Smooth muscle cell (in vitro differentiated cells): ENCODE measurements at regions not wholly inside any gene's neighbourhood (a gene's known extent, or its start where the extent isn't known, plus 50 kb on each side); places are given as distances from the start of the nearest gene placed in this dataset.
A peak's percentile ranks its signal among the peaks of the same experiment; 100 is the strongest.
"Not testable (repeated sequence)": the region's sequence is repeated elsewhere in the genome, so short reads cannot be mapped to it uniquely, and the experiment has no call there.

ENCODE experiments used
- DNase-seq: peaks from one replicate; lab custom pipeline; 2025; ENCODE audit not compliant: unreplicated experiment; lab: John Stamatoyannopoulos, UW
- H2AFZ ChIP-seq: fragments of 200-600 bp; sonication (generic); 2 replicates; pipeline ENCODE4 v1.6.0; 2016; ENCODE audit warnings: antibody characterized with exemption, low read depth, mild to moderate bottlenecking
- H3F3A ChIP-seq: fragments of 200-600 bp; sonication (generic); 2 replicates; pipeline ENCODE4 v1.6.0; 2017; ENCODE audit warnings: antibody characterized with exemption, low read depth
- H3K27ac ChIP-seq: fragments of 200-600 bp; sonication (generic); 2 replicates; pipeline ENCODE4 v1.5.1; 2016; ENCODE audit warnings: low read depth, mild to moderate bottlenecking
- H3K27me3 ChIP-seq: fragments of 200-600 bp; sonication (generic); 2 replicates; pipeline ENCODE4 v1.6.1; 2016; ENCODE audit warnings: low read depth, mild to moderate bottlenecking
- H3K36me3 ChIP-seq: fragments of 200-600 bp; sonication (generic); 2 replicates; pipeline ENCODE4 v1.5.1; 2016; ENCODE audit warnings: low read depth
- H3K4me1 ChIP-seq: fragments of 200-600 bp; sonication (generic); 2 replicates; pipeline ENCODE4 v1.5.1; 2016; ENCODE audit warnings: low read depth
- H3K4me2 ChIP-seq: fragments of 200-600 bp; sonication (generic); 2 replicates; pipeline ENCODE4 v1.6.0; 2016; ENCODE audit warnings: mild to moderate bottlenecking
- H3K4me3 ChIP-seq: fragments of 200-600 bp; sonication (generic); 2 replicates; pipeline ENCODE4 v1.5.1; 2016; ENCODE audit warnings: mild to moderate bottlenecking
- H3K79me2 ChIP-seq: fragments of 200-600 bp; sonication (generic); 2 replicates; pipeline ENCODE4 v1.6.0; 2016; ENCODE audit warnings: low read depth, mild to moderate bottlenecking
- H3K9ac ChIP-seq: fragments of 200-600 bp; sonication (generic); 2 replicates; pipeline ENCODE4 v1.6.0; 2016; ENCODE audit warnings: low read depth
- H3K9me3 ChIP-seq: fragments of 200-600 bp; sonication (generic); replicated peaks from 2 replicates; pipeline ENCODE4 v1.5.1; 2016; ENCODE audit warnings: low read depth
- H4K20me1 ChIP-seq: fragments of 200-600 bp; sonication (generic); 2 replicates; pipeline ENCODE4 v1.6.0; 2016; ENCODE audit warnings: low read depth
- WGBS: methylation state at CpG from one replicate; pipeline ENCODE4 v1.1.7; 2016; ENCODE audit warnings: low lambda C conversion rate; 5-methylcytosine and 5-hydroxymethylcytosine counted together

DNA sequence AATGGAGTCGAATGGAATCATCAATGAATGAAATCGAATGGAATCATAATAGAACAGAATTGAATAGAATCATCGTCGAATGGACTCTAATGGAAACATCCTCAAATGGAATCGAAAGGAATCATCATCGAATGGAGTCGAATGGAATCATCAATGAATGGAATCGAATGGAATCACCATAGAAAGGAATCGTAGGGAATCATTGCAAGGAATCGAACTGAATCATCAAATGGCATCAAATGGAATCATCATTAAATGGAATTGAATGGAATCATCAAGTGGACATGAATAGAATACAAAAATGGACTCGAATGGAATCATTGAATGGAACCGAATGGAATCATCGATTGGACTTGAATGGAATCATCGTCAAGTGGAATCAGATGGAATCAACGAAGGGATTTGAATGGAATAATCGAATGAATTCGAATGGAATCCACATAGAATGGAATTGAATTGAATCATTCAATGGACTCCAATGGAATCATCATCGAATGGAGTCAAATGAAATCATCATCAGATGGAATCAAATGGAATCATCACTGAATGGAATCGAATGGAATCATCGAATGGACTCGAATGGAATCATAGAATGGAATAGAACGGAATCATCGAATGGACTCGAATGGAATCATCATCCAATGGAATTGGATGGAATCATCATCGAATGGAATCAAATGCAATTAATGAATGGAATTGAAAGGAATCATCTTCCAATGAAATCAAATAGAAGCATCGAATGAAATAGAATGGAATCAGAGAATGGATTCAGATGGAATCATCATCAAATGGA is 228.1 kb downstream of the SHCBP1 start:
- not testable (repeated sequence) for DNase-seq, H3K36me3 ChIP-seq, H3K4me2 ChIP-seq, H3K9ac ChIP-seq, H3K4me1 ChIP-seq, H3K27me3 ChIP-seq, H3F3A ChIP-seq, H2AFZ ChIP-seq, H3K4me3 ChIP-seq, H3K27ac ChIP-seq, H3K79me2 ChIP-seq, H4K20me1 ChIP-seq
- WGBS = 82% methylated on average over 26 of the region's 26 CpGs
- H3K9me3 ChIP-seq = peaks cover 12% of the 10 kb centered on the region

DNA sequence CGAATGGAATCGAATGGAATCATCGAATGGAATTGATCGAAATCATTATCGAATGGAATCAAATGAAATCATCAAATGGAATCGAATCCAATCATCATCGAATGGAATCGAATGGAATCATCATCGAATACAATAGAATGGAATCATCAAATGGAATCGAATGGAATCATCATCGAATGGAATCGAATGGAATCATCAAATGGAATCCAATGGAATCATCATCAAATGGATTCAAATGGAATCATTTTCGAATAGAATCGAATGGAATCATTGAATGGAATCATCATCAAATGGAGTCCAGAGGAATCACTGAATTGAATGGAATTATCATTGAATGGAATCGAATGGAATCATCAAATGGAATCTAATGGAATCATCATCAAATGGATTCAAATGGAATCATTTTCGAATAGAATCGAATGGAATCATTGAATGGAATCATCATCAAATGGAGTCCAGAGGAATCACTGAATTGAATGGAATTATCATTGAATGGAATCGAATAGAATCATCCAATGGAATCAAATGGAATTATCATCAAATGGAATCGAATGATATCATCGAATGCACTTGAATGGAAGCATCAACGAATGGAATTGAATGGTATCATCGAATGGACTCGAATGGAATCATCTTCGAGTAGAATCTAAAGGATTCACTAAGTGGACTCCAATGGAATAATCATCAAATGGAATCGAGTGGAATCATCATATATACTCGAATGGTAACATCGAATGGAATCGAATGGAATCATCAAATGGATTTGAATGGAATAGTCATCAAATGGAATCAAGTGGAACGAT is 230.3 kb downstream of the SHCBP1 start:
- not testable (repeated sequence) for H3K27me3 ChIP-seq, H3K4me3 ChIP-seq, DNase-seq, H3K4me2 ChIP-seq, H3K9ac ChIP-seq, H3K4me1 ChIP-seq, H3K36me3 ChIP-seq, H3K27ac ChIP-seq, H2AFZ ChIP-seq, H3K79me2 ChIP-seq, H4K20me1 ChIP-seq, H3F3A ChIP-seq
- 79% methylated on average over 29 of the region's 29 CpGs for WGBS
- peaks cover 21% of the 10 kb centered on the region for H3K9me3 ChIP-seq

- H3K27ac ChIP-seq, H3K36me3 ChIP-seq, H3K79me2 ChIP-seq, H3K27me3 ChIP-seq, H4K20me1 ChIP-seq, H3K4me2 ChIP-seq, H3F3A ChIP-seq, H3K4me1 ChIP-seq, H2AFZ ChIP-seq, H3K9ac ChIP-seq, DNase-seq: not testable (repeated sequence)
- WGBS = 80% methylated on average over 20 of the region's 20 CpGs
- Histone ChIP-seq H3K4me3 (peak overlapping the region; percentile 0), H3K9me3 (peaks cover 15% of the 10 kb centered on the region)
Measured at GRCh38 chr16:46389561-46390041, 231.6 kb downstream of the SHCBP1 start.

DNA sequence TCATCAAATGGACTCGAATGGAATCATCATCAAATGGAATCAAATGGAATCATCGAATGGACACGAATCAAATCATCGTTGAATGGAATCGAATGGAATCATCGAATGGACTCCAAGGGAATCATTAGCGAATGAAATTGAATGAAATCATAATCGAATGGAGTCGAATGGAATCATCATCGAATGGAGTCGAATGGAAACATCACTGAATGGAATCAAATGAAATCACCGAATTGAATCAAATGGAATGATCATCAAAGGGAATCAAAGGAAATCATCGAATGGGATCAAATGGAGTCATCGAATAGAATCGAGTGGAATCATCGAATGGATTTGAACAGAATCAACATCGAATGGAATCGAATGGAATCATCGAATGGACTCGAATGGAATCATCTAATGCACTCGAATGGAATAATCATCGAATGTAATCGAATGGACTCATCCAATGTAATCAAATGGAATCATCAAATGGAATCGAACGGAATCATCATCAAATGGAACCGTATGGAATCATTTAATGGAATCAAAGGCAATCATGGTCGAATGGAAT is 232.2 kb downstream of the SHCBP1 start:
- H3K4me2 ChIP-seq, H4K20me1 ChIP-seq, DNase-seq, H2AFZ ChIP-seq, H3K4me3 ChIP-seq, H3K27ac ChIP-seq, H3K9ac ChIP-seq, H3F3A ChIP-seq, H3K36me3 ChIP-seq, H3K79me2 ChIP-seq, H3K4me1 ChIP-seq, H3K27me3 ChIP-seq: not testable (repeated sequence)
- 83% methylated on average over 27 of the region's 27 CpGs for WGBS
- H3K9me3 ChIP-seq = peaks cover 18% of the 10 kb centered on the region

- not testable (repeated sequence) for H3K36me3 ChIP-seq, H3K4me2 ChIP-seq, H3K4me1 ChIP-seq, H3K27ac ChIP-seq, H3K27me3 ChIP-seq, H3K9ac ChIP-seq, H3K4me3 ChIP-seq, H3K79me2 ChIP-seq, H4K20me1 ChIP-seq, H2AFZ ChIP-seq, DNase-seq, H3F3A ChIP-seq
- WGBS = 85% methylated on average over 16 of the region's 16 CpGs
- peaks cover 18% of the 10 kb centered on the region for H3K9me3 ChIP-seq
Measured at GRCh38 chr16:46388354-46388753, 232.8 kb downstream of the SHCBP1 start.

DNA sequence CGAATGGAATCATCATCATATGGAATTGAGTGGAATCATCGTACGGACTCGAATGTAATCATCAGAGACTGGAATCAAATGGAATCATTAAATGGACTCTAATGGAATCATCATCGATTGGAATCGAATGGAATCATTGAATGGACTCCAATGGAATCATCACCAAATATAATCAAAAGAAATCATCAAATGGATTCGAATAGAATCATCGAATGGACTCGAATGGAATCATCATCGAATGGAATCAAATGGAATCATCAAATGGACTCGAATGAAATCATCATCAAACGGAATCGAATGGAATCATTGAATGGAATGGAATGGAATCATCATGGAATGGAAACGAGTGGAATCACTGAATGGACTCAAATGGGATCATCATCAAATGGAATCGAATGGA is 233.5 kb downstream of the SHCBP1 start:
- not testable (repeated sequence) for H3K4me1 ChIP-seq, H3K79me2 ChIP-seq, H3K4me2 ChIP-seq, H3K9ac ChIP-seq, H3K36me3 ChIP-seq, H3K27me3 ChIP-seq, H2AFZ ChIP-seq, DNase-seq, H3K27ac ChIP-seq, H4K20me1 ChIP-seq, H3F3A ChIP-seq
- Histone ChIP-seq H3K4me3 (peak overlapping the region; percentile 0), H3K9me3 (peaks cover 21% of the 10 kb centered on the region)
- 73% methylated on average over 15 of the region's 15 CpGs for WGBS

DNA sequence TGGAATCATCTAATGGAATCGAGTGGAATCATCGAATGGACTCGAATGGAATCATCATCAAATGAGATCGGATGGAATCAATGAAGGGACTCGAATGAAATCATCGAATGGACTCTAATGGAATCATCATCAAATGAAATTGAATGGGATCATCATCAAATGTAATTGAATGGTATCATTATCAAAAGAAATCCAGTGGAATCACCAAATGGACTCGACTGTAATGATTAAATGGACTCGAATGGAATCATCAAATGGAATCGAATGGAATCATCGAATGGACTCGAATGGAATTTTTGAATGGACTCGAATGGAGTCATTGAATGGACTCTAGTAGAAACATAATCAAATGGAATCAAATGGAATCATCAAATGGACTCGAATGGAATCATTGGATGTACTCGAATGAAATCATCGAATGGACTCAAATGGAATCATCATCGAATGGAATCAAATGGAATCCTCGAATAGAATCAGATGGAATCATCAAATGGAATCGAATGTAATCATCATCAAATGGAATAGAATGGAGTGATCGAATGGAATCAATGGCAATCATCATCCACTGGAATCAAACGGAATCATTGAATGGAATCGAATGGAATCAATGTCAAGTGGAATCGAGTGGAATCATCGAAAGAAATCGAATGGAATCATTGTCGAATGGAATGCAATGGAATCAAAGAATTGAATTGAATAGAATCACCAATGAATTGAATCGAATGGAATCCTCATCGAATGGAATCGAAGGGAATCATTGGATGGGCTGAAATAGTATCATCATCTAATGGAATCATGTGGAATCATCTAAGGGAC is 234.2 kb downstream of the SHCBP1 start:
- not testable (repeated sequence) for H3F3A ChIP-seq, H3K36me3 ChIP-seq, H2AFZ ChIP-seq, H3K9ac ChIP-seq, H4K20me1 ChIP-seq, H3K4me1 ChIP-seq, H3K4me2 ChIP-seq, H3K79me2 ChIP-seq, H3K27me3 ChIP-seq, DNase-seq, H3K27ac ChIP-seq
- Histone ChIP-seq H3K9me3 (peaks cover 24% of the 10 kb centered on the region), H3K4me3 (peak overlapping the region; percentile 0)
- WGBS = 78% methylated on average over 28 of the region's 28 CpGs
